Activated CD8-positive, alpha-beta memory T cell treated with anti-CD3 and anti-CD28 coated beads, Interleukin-2, amount 50 U/mL, for 24 hours (primary cell): ENCODE measurements at regions not wholly inside any gene's neighbourhood (a gene's known extent, or its start where the extent isn't known, plus 50 kb on each side); places are given as distances from the start of the nearest gene placed in this dataset.
"Not testable (repeated sequence)": the region's sequence is repeated elsewhere in the genome, so short reads cannot be mapped to it uniquely, and the experiment has no call there.

Experiments used
- DNase-seq: peaks from one replicate; pipeline ENCODE4 v3.0.0-alpha.2; 2020; ENCODE audit errors: extremely low read depth

DNA sequence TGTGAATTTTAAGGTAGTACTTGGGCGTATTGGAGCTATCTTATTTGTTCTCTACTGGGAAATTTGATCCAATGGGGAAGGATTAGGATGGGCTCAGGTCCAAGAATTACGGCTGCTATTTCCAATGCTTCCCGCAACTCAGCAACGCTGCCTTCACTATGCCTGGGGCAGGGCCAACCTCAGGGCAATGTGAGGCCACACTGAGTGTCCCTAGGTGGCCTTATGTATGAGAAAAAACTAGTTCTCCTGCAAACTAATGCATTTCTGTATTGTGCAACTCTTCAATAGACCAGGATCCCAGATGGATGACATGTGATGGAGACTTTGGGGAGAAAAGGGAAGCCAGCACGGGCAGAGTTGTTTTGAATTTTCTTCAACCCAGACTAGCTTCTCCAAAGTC is 168.1 kb downstream of the DUSP10 start:
- DNase-seq = no peak

DNA sequence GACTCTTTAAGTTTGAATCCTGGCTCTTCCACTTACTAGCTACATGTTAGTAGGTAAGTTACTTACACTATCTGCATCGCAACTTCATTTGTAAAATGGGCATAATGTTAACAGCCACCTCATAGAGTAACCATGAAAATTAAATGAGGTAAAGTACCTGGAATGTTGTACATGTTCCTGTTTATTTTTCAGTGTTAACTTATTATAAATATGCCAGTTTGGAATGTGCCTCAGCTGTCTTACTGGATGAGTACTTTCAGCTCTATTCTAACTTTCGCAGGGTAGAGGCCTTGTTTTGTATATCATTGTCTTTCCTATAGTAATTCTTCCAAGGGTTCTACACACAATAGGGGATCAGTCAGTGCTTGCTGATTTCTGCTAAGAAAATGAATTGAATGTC is 167.4 kb downstream of the DUSP10 start:
- DNase-seq = no peak

DNA sequence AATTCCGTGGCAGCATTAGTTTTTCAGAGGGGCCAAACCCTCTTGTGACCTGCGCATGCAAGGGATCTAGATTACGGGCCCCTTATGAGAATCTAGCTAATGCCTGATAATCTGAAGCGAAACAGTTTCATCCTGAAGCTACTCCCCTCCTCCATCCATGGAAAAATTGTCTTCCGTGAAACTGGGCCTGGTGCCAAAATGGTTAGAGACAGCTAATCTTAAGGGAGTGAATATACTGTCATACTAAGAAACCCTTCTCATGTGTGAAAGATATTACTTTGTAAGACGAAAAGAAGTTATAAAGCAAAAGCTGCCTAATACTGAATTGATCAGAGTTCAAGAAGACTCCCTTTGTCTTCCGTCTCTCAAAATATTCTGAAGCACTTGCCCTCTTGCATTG is 166.3 kb downstream of the DUSP10 start:
- no peak for DNase-seq

DNA sequence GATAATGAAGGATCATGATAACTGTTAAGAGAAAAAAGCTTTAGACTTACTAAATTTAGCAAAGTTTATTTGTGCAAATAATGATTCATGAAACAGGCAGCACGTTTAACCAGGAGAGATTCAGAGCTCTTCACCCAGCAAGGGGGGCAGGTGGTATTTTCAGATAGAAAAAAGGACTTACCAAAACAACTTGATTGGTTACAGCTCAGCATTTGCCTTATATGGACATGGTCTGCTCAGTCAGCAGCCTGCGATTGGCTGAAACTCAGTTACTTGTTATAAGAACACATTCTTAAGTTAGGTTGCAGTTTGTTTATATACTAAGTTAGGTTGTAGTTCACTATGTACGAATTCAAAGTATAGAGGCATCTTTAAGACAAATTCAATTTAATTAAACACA is 165.6 kb downstream of the DUSP10 start:
- DNase-seq = no peak

DNA sequence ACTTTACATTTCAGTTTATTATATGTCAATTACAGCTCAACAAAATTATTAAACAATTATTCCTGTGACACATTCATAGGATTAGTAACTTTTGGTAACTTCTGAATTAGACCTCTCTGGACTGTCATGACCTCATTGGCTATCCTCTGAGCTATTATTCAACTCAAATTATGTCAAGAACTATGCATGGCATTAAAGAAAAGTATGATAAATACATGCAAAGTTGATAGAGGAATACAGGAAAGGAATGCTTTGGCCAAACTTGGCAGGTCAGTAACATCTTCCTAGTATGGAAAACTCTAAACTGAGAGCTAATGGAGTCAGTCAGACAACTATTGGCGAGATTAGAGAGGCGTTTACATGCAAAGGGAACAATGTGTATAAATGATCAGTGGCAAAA is 158.4 kb downstream of the DUSP10 start:
- DNase-seq = no peak

DNA sequence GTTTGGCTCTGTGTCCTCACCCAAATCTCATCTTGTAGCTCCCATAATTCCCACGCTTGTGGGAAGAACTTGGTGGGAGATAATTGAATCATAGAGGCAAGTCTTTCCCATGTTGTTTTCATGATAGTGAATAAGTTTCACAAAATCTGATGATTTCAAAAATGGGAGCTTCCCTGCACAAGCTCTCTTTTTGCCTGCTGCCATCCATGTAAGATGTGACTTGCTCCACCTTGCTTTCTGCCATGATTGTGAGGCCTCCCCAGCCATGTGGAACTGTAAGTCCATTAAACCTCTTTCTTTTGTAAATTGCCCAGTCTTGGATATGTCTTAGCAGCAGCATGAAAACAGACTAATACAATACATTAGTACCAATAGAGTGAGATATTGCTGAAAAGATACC is 154.9 kb downstream of the DUSP10 start:
- not testable (repeated sequence) for DNase-seq

DNA sequence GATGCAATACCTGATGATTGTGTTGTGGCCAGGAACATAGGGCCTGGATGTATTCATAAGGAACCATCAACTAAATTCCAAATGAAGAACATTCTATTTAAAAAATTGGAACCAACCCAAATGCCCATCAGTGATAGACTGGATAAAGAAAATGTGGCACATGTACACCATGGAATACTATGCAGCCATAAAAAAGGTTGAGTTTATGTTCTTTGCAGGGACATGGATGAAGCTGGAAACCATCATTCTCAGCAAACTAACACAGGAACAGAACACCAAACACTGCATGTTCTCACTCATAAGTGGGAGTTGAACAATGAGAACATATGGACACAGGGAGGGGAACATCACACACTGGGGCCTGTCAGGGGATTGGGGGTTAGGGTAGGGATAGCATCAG is 150.6 kb downstream of the DUSP10 start:
- DNase-seq = not testable (repeated sequence)

DNA sequence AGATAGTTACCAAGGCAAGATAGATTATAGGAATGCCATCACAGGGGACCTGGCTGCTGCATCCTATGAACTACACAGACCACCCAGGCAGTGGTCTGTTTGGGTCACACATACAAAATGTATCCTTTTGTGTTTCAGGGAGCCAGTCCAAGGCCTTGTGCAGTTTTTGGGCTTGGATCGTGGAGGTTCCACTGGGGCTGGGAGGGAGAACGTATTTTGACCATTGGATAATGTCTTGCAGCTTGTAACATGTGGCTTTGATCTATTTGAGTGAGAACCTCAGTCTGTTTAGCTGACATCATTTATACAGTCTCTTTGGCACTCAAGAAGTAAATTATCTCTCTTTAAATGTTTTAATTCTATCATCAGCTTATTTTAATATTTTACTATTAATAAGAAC is 147.3 kb downstream of the DUSP10 start:
- DNase-seq = no peak

DNA sequence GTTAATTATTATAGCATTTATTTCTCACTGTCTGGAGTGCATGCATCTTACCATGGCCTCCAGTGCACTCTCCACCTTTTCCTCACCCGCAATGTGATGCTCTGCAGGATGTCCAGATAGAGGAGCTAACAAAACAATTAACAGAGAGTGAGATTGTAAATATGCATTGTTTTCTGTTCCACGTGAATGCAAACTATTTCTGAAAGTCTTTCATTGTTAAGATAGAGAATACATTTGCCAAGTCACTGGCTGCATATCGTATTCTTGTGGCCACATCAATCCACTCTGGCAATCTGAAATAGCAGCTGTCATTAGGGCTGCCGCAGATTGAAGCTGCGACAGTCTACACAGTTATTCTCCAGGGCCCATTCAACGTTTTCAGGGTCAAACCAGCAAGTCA is 143.8 kb downstream of the DUSP10 start:
- no peak for DNase-seq

DNA sequence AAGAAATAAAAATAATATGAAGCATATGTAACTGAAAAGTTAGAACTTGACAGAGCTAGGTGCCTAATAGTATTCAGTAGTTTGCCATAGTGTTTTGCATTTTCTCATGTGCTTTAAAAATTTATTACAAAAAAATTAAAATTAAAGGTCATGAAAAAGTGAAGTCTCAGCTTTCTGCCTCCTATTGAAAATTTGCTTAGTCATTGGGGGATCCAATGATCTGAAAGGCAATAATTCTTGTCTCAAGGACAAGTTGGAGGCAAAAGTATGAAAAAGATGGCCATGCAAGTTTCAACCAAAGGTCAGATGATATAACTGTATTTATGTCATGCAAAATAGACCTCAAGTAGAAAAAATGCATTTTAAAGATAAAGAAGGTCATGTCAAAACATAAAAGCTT is 140.7 kb downstream of the DUSP10 start:
- no peak for DNase-seq

DNA sequence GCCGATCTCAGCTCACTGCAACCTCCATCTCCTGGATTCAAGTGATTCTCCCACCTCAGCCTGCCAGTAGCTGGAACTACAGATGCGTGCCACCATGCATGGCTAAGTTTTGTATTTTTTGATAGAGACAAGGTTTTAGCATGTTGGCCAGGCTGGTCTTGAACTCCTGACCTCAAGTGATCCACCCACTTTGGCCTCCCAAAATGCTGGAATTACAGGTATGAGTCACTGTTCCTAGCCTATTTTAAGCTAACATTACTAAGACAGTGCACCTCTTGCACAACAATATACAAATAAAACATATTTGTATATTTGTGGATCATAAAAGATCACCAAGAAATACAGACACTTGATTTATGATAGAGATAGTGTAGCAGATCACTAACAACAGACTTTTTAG is 139.1 kb downstream of the DUSP10 start:
- no peak for DNase-seq

DNA sequence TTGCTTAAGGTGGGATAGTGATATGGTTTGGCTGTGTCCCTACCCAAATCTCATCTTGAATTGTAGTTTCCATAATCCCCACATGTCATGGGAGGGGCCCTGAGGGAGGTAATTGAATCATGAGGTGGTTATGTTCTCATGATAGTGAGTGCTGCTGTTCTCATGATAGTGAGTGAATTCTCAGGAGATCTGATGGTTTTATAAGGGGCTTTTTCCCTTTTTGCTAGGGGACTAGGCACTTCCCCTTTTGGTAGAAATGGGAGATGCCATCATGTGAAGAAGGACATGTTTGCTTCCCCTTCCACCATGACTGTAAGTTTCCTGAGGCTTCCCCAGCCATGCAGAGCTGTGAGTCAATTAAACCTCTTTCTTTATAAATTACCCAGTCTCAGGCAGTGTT is 137.5 kb downstream of the DUSP10 start:
- DNase-seq = not testable (repeated sequence)

DNA sequence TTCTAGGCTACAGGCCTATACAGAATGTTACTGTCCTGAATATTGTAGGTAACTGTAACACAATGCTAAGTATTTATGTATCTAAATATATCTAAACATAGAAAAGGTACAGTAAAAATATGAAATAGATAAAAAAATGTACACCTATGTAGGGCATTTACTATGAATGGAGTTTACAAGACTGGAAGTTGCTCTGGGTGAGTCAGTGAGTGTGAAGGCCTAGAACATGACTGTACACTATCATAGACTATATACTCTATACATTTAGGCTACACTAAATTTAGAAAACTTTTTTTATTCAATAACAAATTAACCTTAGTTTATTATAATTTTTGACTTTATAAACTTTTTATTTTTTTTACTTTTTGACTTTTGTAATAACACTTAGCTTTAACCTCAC is 136.9 kb downstream of the DUSP10 start:
- no peak for DNase-seq

DNA sequence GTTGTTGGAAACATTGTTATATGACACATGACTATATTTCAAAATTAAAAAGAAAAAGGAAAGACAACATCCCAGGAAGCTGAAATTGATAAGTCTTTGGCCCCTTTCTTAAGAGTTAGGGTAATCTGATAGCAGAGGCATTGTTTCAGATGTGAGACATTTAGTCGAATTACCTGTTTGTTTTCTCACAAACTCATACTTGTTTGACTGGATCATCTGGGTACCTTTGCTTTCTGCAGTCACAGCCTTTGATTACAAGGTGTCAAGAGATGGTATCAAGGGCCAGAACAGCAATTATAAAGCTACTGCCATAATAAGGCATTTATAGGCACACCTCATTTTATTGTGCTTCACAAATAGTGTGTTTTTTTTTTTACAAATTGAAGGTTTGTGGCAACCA is 136.3 kb downstream of the DUSP10 start:
- no peak for DNase-seq

DNA sequence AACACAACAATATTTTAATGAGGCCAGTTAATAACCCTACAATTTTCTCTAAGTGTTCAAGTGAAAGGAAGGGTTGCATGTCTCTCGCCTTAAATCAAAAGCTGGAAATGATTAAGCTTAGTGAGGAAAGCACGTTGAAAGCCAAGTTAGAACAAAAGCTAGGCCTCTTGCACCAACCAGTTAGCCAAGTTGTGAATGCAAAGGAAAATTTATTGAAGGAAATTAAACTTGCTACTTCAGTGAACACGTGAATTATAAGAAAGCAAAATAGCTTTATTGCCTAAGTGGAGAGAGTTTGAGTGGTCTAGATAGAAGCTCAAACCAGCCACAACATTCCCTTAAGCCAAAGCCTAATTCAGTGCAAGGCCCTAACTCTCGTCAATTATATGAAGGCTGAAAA is 135.6 kb downstream of the DUSP10 start:
- no peak for DNase-seq

DNA sequence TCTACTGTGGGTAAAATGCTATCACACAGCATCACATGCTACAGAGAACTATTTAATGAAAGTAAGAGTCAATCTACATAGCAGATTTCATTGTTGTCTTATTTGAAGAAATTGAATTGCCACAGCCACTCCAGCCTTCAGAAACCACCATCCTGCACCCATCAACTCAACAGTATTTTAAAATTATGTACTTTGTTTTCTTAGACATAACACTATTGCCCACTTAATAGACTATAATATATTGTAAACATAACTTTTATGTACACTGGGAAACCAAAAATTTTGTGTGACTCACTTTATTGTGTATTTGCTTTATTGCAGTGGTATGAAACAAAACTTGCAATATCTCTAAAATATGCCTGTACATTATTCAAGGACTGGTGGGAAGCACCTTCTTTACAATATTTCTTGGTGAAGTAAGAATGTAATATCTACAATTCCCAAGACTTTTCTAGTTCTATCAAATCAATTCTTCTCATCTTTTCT is 133.0 kb downstream of the DUSP10 start:
- no peak for DNase-seq

DNA sequence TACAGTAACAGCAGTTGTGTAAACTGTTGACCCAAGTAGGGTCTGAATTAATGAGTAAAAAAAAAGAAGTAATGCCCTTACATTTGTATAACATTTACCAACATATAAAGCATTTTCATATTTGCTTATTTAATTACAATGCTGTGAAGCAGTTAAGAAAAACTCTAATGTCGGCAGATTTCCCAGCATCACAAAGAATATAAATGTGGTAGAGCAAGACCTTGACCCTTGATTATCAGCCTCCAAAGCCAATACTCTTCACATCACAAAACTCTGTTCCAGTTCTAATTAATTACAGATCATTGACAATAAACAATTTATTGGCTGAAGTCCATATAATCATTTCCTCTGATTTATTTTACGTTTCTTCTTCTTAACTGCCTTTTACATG is 130.2 kb downstream of the DUSP10 start:
- no peak for DNase-seq

DNA sequence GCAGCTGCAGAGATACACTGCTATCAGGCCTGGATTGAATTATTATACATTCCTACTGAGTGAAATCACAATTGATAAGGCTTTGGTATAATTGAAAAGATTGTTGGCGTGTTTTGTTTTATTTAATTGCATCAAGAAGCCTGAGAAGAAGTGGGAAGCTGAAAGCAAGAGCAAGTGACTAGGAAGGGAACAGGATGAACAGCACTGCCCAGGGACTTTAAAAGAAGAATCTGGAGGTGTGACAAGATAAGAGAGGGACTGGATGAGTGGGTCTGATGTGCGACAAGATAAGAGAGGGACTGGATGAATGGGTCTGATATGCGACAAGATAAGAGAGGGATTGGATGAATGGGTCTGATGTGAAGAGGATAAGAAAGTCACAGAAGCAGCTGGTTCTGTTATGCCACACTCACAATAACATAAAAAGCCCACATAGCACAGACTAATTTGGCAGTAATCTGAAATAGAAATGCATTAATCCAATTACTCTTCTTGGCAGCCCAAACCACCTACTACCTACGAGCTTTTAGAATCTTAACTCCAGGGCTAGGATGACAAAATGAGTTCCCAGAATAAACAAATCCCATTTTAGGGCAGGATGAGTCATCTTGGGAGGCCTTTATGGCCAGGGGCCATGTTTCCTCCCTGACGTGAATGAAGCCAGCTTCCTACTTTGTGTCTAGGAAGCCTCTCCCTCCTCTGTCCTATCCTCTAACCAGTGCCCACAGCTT is 129.7 kb downstream of the DUSP10 start:
- no peak for DNase-seq

DNA sequence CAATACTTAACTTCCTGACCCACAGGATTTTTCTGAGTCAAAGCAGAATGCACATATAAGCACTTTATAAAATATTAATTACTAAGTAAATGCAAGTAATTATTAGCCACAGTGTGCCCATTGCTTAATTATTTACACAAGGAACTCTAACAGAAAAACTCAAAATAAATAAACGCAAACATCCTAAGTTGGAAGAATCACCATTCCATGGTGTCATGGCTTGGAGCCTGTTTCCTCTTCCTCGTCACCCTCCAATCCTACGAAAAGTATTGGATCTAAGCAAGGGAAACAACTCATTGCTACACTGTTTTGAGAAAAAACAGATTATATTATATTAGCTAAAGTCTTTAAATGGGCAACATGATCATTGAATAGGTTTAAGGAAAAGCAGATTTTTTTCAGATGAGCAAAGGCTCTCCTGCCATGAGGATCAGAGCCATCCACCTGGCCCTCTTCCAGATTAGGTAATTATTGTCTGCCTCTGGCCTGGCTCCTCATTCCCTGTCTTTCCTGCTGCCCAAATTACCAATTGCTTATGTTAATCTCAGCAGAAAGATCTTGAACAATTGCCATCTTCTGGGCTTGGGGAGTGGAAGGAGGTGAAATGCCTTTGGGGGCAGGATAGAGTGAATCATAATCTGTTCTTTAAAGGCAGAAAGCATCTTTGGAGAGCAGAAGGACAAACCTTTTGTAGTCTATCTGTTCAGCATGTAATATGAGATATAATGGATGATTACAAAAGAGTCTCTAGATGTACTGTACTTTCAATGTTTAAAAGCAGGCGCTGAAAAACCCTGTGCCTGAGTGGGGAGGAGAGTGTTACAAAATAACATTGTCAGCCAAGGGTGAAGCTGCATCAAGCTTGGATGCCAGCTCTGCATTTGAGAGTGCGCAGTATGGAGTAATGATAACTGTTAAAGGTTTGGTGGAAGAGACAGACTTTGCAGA is 121.2 kb downstream of the DUSP10 start:
- DNase-seq = no peak

DNA sequence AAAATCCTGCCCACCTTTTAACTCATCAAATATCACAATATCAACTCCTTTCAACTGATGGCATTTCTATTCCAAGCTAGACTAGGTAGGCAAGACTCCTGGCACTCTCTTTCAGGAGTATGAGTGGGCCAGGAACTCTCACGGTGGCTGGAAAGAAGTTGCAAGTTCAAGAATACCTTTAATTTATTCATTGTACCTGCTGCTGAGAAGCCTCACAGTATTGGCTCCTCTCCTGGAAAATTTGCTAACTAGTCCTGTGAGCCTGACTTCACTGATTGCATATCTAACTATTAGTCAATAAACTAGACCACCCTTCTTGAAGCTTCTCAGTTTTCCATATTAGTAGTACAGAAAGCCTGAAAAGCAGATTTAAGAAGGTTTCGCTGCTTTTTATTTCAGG is 120.2 kb downstream of the DUSP10 start:
- no peak for DNase-seq

DNA sequence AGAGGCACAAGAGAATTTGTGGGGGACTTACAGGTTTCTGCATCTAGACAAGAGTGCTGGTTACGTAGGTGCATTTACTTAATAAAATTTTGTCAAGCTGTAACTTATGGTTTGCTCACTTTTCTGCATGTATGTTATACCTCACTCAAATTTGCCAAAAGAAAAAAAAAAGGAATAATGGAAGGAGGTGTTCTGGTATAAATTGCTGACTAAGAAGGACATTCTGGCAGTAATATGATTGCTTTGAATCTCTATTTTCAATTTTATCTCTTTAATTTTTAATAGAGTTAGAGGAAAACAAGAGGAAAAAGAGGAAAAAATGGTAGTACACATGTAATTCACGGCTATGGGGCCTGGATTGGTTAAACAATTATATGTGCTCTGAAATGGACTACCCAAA is 119.5 kb downstream of the DUSP10 start:
- DNase-seq = no peak

DNA sequence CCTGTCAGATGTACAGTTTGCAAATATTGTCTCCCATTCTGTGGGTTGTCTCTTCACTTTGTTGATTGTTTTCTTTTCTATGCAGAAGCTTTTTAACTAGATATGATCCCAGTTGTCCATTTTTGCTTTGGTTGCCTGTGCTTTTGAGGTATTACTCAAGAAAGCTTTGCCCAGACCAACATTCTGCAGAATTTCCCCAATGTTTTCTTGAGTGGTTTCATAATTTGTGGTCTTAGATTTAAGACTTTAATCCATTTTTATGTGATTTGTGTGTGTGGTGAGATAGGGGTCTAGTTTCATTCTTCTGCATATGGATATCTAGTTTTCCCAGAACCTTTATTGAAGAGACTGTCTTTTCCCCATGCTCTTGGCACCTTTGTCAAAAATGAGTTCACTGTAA is 116.9 kb downstream of the DUSP10 start:
- no peak for DNase-seq

DNA sequence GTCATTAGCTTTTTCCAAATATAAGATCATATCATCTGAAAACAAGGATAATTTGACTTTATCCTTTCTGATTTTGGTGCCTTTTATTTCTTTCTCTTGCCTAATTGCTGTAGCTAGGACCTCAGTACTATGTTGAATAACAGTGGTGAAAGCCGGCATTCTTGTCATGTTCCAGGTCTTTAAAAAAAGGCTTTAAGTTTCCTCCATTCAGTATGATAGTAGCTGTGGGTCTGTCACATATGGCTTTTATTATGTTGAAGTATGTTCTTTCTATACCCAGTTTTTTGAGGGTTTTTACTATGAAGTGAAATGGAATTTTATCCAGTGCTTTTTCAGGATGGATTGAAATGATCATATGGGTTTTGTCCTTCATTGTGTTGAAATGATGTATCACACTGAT is 115.8 kb downstream of the DUSP10 start:
- DNase-seq = no peak
